ENCODE measurements at regions not wholly inside any gene's neighbourhood (a gene's known extent, or its start where the extent isn't known, plus 50 kb on each side); places are given as distances from the start of the nearest gene placed in this dataset.

- TF ChIP-seq CTCF (conservative IDR thresholded peaks at IDR 0.05; ENCODE audit: low read depth, low read length) = no peak
- DNase-seq (ENCODE audit: low read depth) = no peak
- H3K4me3 ChIP-seq (ENCODE audit: low read length) = no peak overlapping the region
Observed at GRCh38 chr7:81201188-81201587, 282.3 kb upstream of the SEMA3C start.

GRCh38 chr7:81198766-81199165 lies 279.9 kb upstream of the SEMA3C start:
- DNase-seq (ENCODE audit: low read depth) = no peak
- no peak overlapping the region for H3K4me3 ChIP-seq (ENCODE audit: low read length)
- TF ChIP-seq CTCF (conservative IDR thresholded peaks at IDR 0.05; ENCODE audit: low read depth, low read length) = no peak

- no peak overlapping the region for H3K4me3 ChIP-seq (ENCODE audit: low read length)
- TF ChIP-seq CTCF (conservative IDR thresholded peaks at IDR 0.05; ENCODE audit: low read depth, low read length) = no peak
- DNase-seq (ENCODE audit: low read depth) = no peak
Observed at GRCh38 chr7:81197266-81197665, 278.4 kb upstream of the SEMA3C start.

GRCh38 chr7:81195033-81195432 lies 276.2 kb upstream of the SEMA3C start:
- TF ChIP-seq CTCF (conservative IDR thresholded peaks at IDR 0.05; ENCODE audit: low read depth, low read length) = no peak
- no peak for DNase-seq (ENCODE audit: low read depth)
- H3K4me3 ChIP-seq (ENCODE audit: low read length) = no peak overlapping the region

GRCh38 chr7:81190997-81191768 lies 272.3 kb upstream of the SEMA3C start:
- TF ChIP-seq CTCF (conservative IDR thresholded peaks at IDR 0.05; ENCODE audit: low read depth, low read length) = no peak
- H3K4me3 ChIP-seq (ENCODE audit: low read length) = no peak overlapping the region
- DNase-seq (ENCODE audit: low read depth) = peak; percentile 43

- TF ChIP-seq CTCF (conservative IDR thresholded peaks at IDR 0.05; ENCODE audit: low read depth, low read length) = no peak
- H3K4me3 ChIP-seq (ENCODE audit: low read length) = no peak overlapping the region
Observed at GRCh38 chr7:81187753-81188152, 268.9 kb upstream of the SEMA3C start.

GRCh38 chr7:81186691-81187090 lies 267.8 kb upstream of the SEMA3C start:
- no peak for TF ChIP-seq CTCF (conservative IDR thresholded peaks at IDR 0.05; ENCODE audit: low read depth, low read length)
- DNase-seq (ENCODE audit: low read depth) = no peak

More at GRCh38 chr7:81187753-81188152, 268.9 kb upstream of the SEMA3C start:
- DNase-seq (ENCODE audit: low read depth) = no peak

More at GRCh38 chr7:81186691-81187090, 267.8 kb upstream of the SEMA3C start:
- H3K4me3 ChIP-seq (ENCODE audit: low read length) = no peak overlapping the region

All from retinal pigment epithelial cell (primary cell).